ENCODE measurements at regions not wholly inside any gene's neighbourhood (a gene's known extent, or its start where the extent isn't known, plus 50 kb on each side); places are given as distances from the start of the nearest gene placed in this dataset.
"Not testable (repeated sequence)": the region's sequence is repeated elsewhere in the genome, so short reads cannot be mapped to it uniquely, and the experiment has no call there.

DNA sequence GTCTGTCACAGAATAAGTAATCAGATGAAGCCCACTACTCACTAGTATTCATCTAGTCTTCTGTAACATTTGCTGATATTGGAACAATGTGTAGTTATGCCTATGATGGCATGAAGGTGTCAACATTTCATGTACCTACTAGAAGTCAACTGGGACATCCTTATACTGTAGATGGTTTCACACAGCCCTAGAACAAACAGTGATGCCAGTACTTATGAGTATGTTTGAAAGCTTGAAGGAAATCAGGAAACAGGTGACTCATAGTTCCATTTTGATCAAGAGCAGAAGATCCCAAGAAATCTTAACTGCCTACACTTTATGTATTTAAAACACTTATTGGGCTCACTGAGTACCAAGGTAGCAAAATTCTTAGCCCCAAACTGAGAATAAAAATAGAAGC, 1519.6 kb downstream of the REEP3 start:
- no peaks in the 10 kb centered on the region for H3K27me3 ChIP-seq
- no peak overlapping the region for H3K27ac ChIP-seq
- no peak overlapping the region for H3K4me3 ChIP-seq
- H3K4me2 ChIP-seq = no peak overlapping the region
- no peak for TF ChIP-seq EZH2 (IDR thresholded peaks at IDR 0.05; ENCODE audit: borderline replicate concordance)
- TF ChIP-seq EZH2phosphoT487 (IDR thresholded peaks at IDR 0.05; ENCODE audit: low read depth, severe bottlenecking, unreplicated experiment) = no peak
- TF ChIP-seq, protein P1, sequence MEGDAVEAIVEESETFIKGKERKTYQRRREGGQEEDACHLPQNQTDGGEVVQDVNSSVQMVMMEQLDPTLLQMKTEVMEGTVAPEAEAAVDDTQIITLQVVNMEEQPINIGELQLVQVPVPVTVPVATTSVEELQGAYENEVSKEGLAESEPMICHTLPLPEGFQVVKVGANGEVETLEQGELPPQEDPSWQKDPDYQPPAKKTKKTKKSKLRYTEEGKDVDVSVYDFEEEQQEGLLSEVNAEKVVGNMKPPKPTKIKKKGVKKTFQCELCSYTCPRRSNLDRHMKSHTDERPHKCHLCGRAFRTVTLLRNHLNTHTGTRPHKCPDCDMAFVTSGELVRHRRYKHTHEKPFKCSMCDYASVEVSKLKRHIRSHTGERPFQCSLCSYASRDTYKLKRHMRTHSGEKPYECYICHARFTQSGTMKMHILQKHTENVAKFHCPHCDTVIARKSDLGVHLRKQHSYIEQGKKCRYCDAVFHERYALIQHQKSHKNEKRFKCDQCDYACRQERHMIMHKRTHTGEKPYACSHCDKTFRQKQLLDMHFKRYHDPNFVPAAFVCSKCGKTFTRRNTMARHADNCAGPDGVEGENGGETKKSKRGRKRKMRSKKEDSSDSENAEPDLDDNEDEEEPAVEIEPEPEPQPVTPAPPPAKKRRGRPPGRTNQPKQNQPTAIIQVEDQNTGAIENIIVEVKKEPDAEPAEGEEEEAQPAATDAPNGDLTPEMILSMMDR (IDR thresholded peaks at IDR 0.05; ENCODE audit: poor library complexity) = no peak
- H3K9me2 ChIP-seq (replicated peaks; ENCODE audit: insufficient read depth) = no peaks in the 10 kb centered on the region
- no peaks in the 10 kb centered on the region for H3K79me2 ChIP-seq
- H3K4me1 ChIP-seq (ENCODE audit: insufficient read depth) = no peaks in the 10 kb centered on the region
- no peaks in the 10 kb centered on the region for H4K20me1 ChIP-seq (ENCODE audit: insufficient read depth, poor library complexity, severe bottlenecking)
- H2AFZ ChIP-seq = no peak overlapping the region
- H3K36me3 ChIP-seq (replicated peaks; ENCODE audit: insufficient read depth, low read depth) = no peaks in the 10 kb centered on the region
- no peak for DNase-seq (ENCODE audit: low spot score)
- no peaks in the 10 kb centered on the region for H3K9me3 ChIP-seq (ENCODE audit: low read depth)

DNA sequence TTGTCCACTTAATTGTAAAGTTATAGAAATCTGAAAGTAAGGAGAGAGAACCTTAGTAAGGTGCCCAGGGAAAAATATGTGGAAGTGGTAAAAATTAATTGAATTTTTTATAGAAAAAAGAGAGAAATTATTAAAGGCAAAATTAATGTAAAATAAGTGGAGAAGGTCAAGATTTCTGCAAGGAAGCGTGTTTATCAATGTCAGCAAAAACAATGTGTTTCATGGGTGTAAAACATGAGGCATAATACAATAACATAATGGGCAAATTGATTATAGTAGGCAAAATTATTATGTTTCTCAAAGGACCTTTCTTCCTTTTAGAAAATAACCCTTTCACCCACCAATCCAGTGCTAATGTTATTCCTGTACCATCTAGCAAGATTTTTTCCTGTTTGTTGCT, 1520.1 kb downstream of the REEP3 start:
- no peaks in the 10 kb centered on the region for H3K79me2 ChIP-seq
- no peaks in the 10 kb centered on the region for H3K4me1 ChIP-seq (ENCODE audit: insufficient read depth)
- no peak for DNase-seq (ENCODE audit: low spot score)
- H3K27ac ChIP-seq = no peak overlapping the region
- no peaks in the 10 kb centered on the region for H3K9me2 ChIP-seq (replicated peaks; ENCODE audit: insufficient read depth)
- no peaks in the 10 kb centered on the region for H3K27me3 ChIP-seq
- no peaks in the 10 kb centered on the region for H4K20me1 ChIP-seq (ENCODE audit: insufficient read depth, poor library complexity, severe bottlenecking)
- H3K9me3 ChIP-seq (ENCODE audit: low read depth) = no peaks in the 10 kb centered on the region
- no peak overlapping the region for H3K4me2 ChIP-seq
- no peak overlapping the region for H2AFZ ChIP-seq
- H3K4me3 ChIP-seq = no peak overlapping the region
- TF ChIP-seq, protein P1 (IDR thresholded peaks at IDR 0.05; ENCODE audit: poor library complexity) = no peak
- TF ChIP-seq EZH2phosphoT487 (IDR thresholded peaks at IDR 0.05; ENCODE audit: low read depth, severe bottlenecking, unreplicated experiment) (no peak), EZH2 (IDR thresholded peaks at IDR 0.05; ENCODE audit: borderline replicate concordance) (no peak)
- 90% methylated on average over 1 of the region's 1 CpG for WGBS (ENCODE audit: low lambda C conversion rate, missing lambda C conversion rate)
- no peaks in the 10 kb centered on the region for H3K36me3 ChIP-seq (replicated peaks; ENCODE audit: insufficient read depth, low read depth)

GRCh38 chr10:65042496-65042895, 1521.3 kb downstream of the REEP3 start:
- no peaks in the 10 kb centered on the region for H3K36me3 ChIP-seq (replicated peaks; ENCODE audit: insufficient read depth, low read depth)
- H2AFZ ChIP-seq = no peak overlapping the region
- H3K79me2 ChIP-seq = no peaks in the 10 kb centered on the region
- no peaks in the 10 kb centered on the region for H3K27me3 ChIP-seq
- H3K4me2 ChIP-seq = no peak overlapping the region
- H3K4me3 ChIP-seq = no peak overlapping the region
- no peak for DNase-seq (ENCODE audit: low spot score)
- no peaks in the 10 kb centered on the region for H3K4me1 ChIP-seq (ENCODE audit: insufficient read depth)
- no peaks in the 10 kb centered on the region for H3K9me3 ChIP-seq (ENCODE audit: low read depth)
- no peaks in the 10 kb centered on the region for H3K9me2 ChIP-seq (replicated peaks; ENCODE audit: insufficient read depth)
- H3K27ac ChIP-seq = no peak overlapping the region
- H4K20me1 ChIP-seq (ENCODE audit: insufficient read depth, poor library complexity, severe bottlenecking) = no peaks in the 10 kb centered on the region
- TF ChIP-seq EZH2phosphoT487 (IDR thresholded peaks at IDR 0.05; ENCODE audit: low read depth, severe bottlenecking, unreplicated experiment) (no peak), EZH2 (IDR thresholded peaks at IDR 0.05; ENCODE audit: borderline replicate concordance) (no peak)

DNA sequence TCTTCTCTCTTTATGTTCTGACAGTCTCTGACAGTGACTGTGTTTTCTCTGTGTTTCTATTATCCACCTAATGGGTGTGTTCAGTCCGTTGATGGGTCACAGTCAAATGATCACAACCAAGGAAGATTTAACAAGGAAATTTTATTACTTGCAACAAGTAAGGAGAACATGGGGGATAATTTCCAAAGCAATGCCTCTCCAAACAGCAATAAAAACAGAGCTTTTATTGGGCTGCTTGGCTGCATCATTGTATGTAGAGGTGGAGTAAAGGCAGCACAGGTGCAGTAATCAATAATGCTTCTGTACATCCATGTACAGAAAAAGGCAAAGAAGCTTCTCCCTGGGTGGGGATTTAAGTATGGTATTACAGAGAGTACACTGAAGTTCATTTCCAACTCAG, 1525.6 kb downstream of the REEP3 start:
- 59% methylated on average over 1 of the region's 1 CpG for WGBS (ENCODE audit: low lambda C conversion rate, missing lambda C conversion rate)

GRCh38 chr10:65052111-65052510, 1530.9 kb downstream of the REEP3 start:
- H3K79me2 ChIP-seq; H3K36me3 ChIP-seq (replicated peaks; ENCODE audit: insufficient read depth, low read depth); H3K4me2 ChIP-seq; H3K27ac ChIP-seq; DNase-seq (ENCODE audit: low spot score); H4K20me1 ChIP-seq (ENCODE audit: insufficient read depth, poor library complexity, severe bottlenecking); H3K9me2 ChIP-seq (replicated peaks; ENCODE audit: insufficient read depth); H2AFZ ChIP-seq; H3K27me3 ChIP-seq; H3K4me1 ChIP-seq (ENCODE audit: insufficient read depth); H3K9me3 ChIP-seq (ENCODE audit: low read depth); H3K4me3 ChIP-seq: not testable (repeated sequence)
- 70% methylated on average over 3 of the region's 22 CpGs for WGBS (ENCODE audit: low lambda C conversion rate, missing lambda C conversion rate)

More for the DNA sequence above, 1525.6 kb downstream of the REEP3 start:
- DNase-seq (ENCODE audit: low spot score) = no peak
- H3K9me2 ChIP-seq (replicated peaks; ENCODE audit: insufficient read depth) = no peaks in the 10 kb centered on the region
- no peak overlapping the region for H3K4me2 ChIP-seq
- H2AFZ ChIP-seq = no peak overlapping the region
- H3K27ac ChIP-seq = no peak overlapping the region
- H3K4me3 ChIP-seq = no peak overlapping the region
- no peaks in the 10 kb centered on the region for H3K27me3 ChIP-seq
- no peaks in the 10 kb centered on the region for H3K9me3 ChIP-seq (ENCODE audit: low read depth)
- TF ChIP-seq EZH2phosphoT487 (IDR thresholded peaks at IDR 0.05; ENCODE audit: low read depth, severe bottlenecking, unreplicated experiment) = no peak
- TF ChIP-seq EZH2 (IDR thresholded peaks at IDR 0.05; ENCODE audit: borderline replicate concordance) = no peak
- TF ChIP-seq, protein P1 (IDR thresholded peaks at IDR 0.05; ENCODE audit: poor library complexity) = no peak
- H3K36me3 ChIP-seq (replicated peaks; ENCODE audit: insufficient read depth, low read depth) = no peaks in the 10 kb centered on the region
- H3K4me1 ChIP-seq (ENCODE audit: insufficient read depth) = no peaks in the 10 kb centered on the region
- H4K20me1 ChIP-seq (ENCODE audit: insufficient read depth, poor library complexity, severe bottlenecking) = no peaks in the 10 kb centered on the region
- no peaks in the 10 kb centered on the region for H3K79me2 ChIP-seq

GRCh38 chr10:65053397-65053796, 1532.2 kb downstream of the REEP3 start:
- not testable (repeated sequence) for H3K4me1 ChIP-seq (ENCODE audit: insufficient read depth); H2AFZ ChIP-seq; H3K4me3 ChIP-seq; H3K79me2 ChIP-seq; DNase-seq (ENCODE audit: low spot score); H3K9me2 ChIP-seq (replicated peaks; ENCODE audit: insufficient read depth); H3K27ac ChIP-seq; H3K27me3 ChIP-seq; H4K20me1 ChIP-seq (ENCODE audit: insufficient read depth, poor library complexity, severe bottlenecking); H3K36me3 ChIP-seq (replicated peaks; ENCODE audit: insufficient read depth, low read depth); H3K4me2 ChIP-seq; H3K9me3 ChIP-seq (ENCODE audit: low read depth)
- WGBS (ENCODE audit: low lambda C conversion rate, missing lambda C conversion rate) = 95% methylated on average over 11 of the region's 18 CpGs

Measured in hepatocyte (in vitro differentiated cells).